KMS-11 (cell line): ENCODE measurements at regions not wholly inside any gene's neighbourhood (a gene's known extent, or its start where the extent isn't known, plus 50 kb on each side); places are given as distances from the start of the nearest gene placed in this dataset.

Experiments used
- H2AFZ ChIP-seq: fragments of 200-600 bp; sonication (generic); 2 replicates; pipeline ENCODE4 v1.6.1; 2016; ENCODE audit warnings: antibody characterized with exemption, mixed run types, low read depth
- H3K27ac ChIP-seq: fragments of 200-600 bp; sonication (generic); 2 replicates; pipeline ENCODE4 v1.6.1; 2016; ENCODE audit warnings: mild to moderate bottlenecking, mixed run types
- H3K27me3 ChIP-seq: fragments of 200-600 bp; sonication (generic); 2 replicates; pipeline ENCODE4 v1.6.1; 2017; ENCODE audit warnings: mild to moderate bottlenecking, low read depth, mixed run types, moderate library complexity; ENCODE audit not compliant: insufficient read depth
- H3K36me3 ChIP-seq: fragments of 200-600 bp; sonication (generic); 2 replicates; pipeline ENCODE4 v1.6.1; 2017; ENCODE audit warnings: mild to moderate bottlenecking, mixed run types; ENCODE audit not compliant: insufficient read depth
- H3K4me1 ChIP-seq: fragments of 200-600 bp; sonication (generic); 2 replicates; pipeline ENCODE4 v1.6.1; 2016; ENCODE audit warnings: mild to moderate bottlenecking, low read depth, mixed run types; ENCODE audit not compliant: poor library complexity, severe bottlenecking
- H3K4me2 ChIP-seq: fragments of 200-600 bp; sonication (generic); 2 replicates; pipeline ENCODE4 v1.7.0; 2016; ENCODE audit warnings: mild to moderate bottlenecking, mixed run types
- H3K4me3 ChIP-seq: fragments of 200-600 bp; sonication (generic); IDR thresholded peaks from 2 replicates; pipeline ENCODE4 v1.6.1; 2017; ENCODE audit warnings: low read depth, low read length, mixed read lengths; ENCODE audit not compliant: insufficient read depth
- H3K79me2 ChIP-seq: fragments of 200-600 bp; sonication (generic); 2 replicates; pipeline ENCODE4 v1.6.1; 2016; ENCODE audit warnings: low read depth, mixed run types; ENCODE audit not compliant: insufficient read depth
- H3K9ac ChIP-seq: fragments of 200-600 bp; sonication (generic); 2 replicates; pipeline ENCODE4 v1.6.1; 2016; ENCODE audit warnings: mild to moderate bottlenecking, mixed run types
- H4K20me1 ChIP-seq: fragments of 200-600 bp; sonication (generic); 2 replicates; pipeline ENCODE4 v1.6.1; 2016; ENCODE audit warnings: mild to moderate bottlenecking, mixed run types; ENCODE audit not compliant: insufficient read depth
- TF ChIP-seq, protein P1 (sequence below): fragments of 200-600 bp; sonication (generic); conservative IDR thresholded peaks from 2 replicates; pipeline ENCODE4 v1.6.1; 2017; ENCODE audit warnings: low read depth, mild to moderate bottlenecking, antibody characterized with exemption, low read length, moderate library complexity, mixed read lengths

DNA sequence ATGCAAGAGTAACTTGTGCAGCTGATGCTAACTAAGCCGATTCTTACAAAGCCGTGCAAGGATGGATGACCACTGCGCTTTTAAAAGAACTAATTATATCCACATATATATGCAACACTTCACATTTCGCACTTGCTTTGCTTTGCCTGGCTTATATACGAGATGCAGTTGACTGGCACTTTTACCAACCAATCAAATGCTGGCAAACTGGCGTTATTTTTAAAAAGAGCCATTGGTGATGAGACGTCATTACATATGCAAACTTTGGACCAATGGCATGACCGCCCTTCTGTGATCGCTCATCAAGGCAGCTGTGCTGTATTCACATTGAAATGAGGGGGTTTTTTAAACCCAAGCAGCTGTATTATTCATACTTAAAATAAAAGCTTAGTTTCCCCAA, 1147.7 kb upstream of the WWC1 start:
- Histone ChIP-seq H3K79me2 (no peaks in the 10 kb centered on the region), H3K27ac (no peak overlapping the region), H3K36me3 (no peaks in the 10 kb centered on the region), H3K27me3 (no peaks in the 10 kb centered on the region), H3K4me3 (no peak overlapping the region), H4K20me1 (no peaks in the 10 kb centered on the region), H3K4me1 (no peaks in the 10 kb centered on the region), H3K9ac (no peak overlapping the region), H3K4me2 (no peak overlapping the region), H2AFZ (no peak overlapping the region)
- TF ChIP-seq, protein P1, sequence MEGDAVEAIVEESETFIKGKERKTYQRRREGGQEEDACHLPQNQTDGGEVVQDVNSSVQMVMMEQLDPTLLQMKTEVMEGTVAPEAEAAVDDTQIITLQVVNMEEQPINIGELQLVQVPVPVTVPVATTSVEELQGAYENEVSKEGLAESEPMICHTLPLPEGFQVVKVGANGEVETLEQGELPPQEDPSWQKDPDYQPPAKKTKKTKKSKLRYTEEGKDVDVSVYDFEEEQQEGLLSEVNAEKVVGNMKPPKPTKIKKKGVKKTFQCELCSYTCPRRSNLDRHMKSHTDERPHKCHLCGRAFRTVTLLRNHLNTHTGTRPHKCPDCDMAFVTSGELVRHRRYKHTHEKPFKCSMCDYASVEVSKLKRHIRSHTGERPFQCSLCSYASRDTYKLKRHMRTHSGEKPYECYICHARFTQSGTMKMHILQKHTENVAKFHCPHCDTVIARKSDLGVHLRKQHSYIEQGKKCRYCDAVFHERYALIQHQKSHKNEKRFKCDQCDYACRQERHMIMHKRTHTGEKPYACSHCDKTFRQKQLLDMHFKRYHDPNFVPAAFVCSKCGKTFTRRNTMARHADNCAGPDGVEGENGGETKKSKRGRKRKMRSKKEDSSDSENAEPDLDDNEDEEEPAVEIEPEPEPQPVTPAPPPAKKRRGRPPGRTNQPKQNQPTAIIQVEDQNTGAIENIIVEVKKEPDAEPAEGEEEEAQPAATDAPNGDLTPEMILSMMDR = no peak

DNA sequence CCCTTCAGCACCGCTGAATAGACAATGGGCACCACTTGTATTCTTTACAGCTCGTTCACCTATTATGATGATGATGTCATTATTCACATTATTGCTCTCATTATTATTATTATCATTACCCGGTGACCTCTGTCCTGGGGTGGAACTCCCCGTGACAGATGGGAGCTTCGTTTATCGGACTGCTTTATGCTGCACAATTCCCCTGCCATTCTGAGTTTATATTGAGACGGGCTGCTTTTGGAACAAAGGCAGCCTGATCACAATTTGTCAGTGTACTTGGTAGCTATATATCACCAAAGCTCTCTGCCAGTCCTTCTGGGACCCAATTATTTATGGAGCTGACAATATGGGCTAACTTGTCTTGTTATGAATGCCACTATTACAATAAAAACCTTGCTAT, 1145.6 kb upstream of the WWC1 start:
- H3K27ac ChIP-seq = no peak overlapping the region
- TF ChIP-seq, protein P1 = no peak
- no peak overlapping the region for H3K9ac ChIP-seq
- no peaks in the 10 kb centered on the region for H3K27me3 ChIP-seq
- no peak overlapping the region for H3K4me2 ChIP-seq
- H3K36me3 ChIP-seq = no peaks in the 10 kb centered on the region
- no peaks in the 10 kb centered on the region for H3K79me2 ChIP-seq
- H2AFZ ChIP-seq = no peak overlapping the region
- no peak overlapping the region for H3K4me3 ChIP-seq
- no peaks in the 10 kb centered on the region for H3K4me1 ChIP-seq
- H4K20me1 ChIP-seq = no peaks in the 10 kb centered on the region

DNA sequence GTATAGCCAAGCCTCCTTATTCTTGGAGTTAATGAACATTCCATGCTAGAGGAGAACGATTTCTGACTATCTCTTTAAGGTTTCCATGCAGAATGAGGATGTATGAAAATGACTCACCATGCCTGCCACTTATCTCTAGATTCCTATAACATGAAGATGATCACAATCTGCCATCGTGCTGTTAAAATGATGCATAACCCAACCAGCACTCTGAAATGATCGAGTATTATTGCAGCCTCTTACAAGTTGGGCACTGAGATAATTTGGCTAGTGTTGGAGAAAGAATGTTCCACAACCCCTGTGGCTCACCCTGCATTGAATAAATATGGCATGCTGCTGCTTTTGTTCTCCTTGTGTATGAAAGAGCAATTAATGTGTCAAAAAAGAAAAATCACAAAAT, 1143.6 kb upstream of the WWC1 start:
- no peaks in the 10 kb centered on the region for H4K20me1 ChIP-seq
- no peaks in the 10 kb centered on the region for H3K4me1 ChIP-seq
- no peak overlapping the region for H3K9ac ChIP-seq
- H3K27me3 ChIP-seq = no peaks in the 10 kb centered on the region
- H2AFZ ChIP-seq = no peak overlapping the region
- no peak overlapping the region for H3K4me2 ChIP-seq
- H3K27ac ChIP-seq = no peak overlapping the region
- no peaks in the 10 kb centered on the region for H3K79me2 ChIP-seq
- TF ChIP-seq, protein P1 = no peak
- no peaks in the 10 kb centered on the region for H3K36me3 ChIP-seq
- no peak overlapping the region for H3K4me3 ChIP-seq

DNA sequence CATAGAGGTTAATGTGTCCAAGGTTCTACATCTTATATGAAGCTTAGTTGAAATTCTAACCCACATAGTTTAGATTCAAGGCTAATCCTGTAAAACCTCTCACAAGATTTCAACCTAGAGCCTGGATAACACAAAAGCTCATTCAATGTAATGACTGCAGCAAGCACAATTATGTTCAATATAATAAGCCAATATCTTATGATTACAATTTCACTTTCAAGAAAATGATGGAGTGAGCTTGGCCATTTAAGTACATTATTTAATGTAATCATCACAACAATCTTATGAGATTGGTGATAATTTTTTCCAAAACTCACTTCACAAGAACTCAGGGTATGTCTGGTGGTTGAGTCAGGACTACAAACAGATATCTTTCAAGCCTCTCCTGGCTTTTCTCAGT, 1140.8 kb upstream of the WWC1 start:
- Histone ChIP-seq H3K9ac (no peak overlapping the region), H2AFZ (no peak overlapping the region), H3K27ac (no peak overlapping the region), H3K36me3 (no peaks in the 10 kb centered on the region), H3K4me3 (no peak overlapping the region), H3K79me2 (no peaks in the 10 kb centered on the region), H3K4me2 (no peak overlapping the region), H3K4me1 (no peaks in the 10 kb centered on the region), H3K27me3 (no peaks in the 10 kb centered on the region), H4K20me1 (no peaks in the 10 kb centered on the region)
- TF ChIP-seq, protein P1 = no peak

DNA sequence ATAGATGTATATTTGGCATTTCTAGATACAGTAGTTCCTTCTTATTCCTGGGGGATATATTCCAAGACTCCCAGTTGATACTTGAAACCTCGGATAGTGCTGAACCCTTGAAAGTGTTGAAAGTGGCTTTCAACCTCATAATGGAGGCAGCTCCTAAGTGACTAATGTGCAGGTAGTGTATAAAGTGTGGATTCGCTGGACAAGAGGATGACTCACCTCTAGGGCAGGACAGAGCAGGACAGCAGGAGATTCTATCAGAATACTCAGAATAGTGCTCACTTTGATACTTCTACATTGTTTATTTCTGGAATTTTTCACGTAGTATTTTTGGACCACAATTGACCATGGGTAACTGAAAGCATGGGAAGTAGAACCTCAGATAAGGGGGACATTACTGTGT, 1138.9 kb upstream of the WWC1 start:
- no peaks in the 10 kb centered on the region for H3K36me3 ChIP-seq
- H3K9ac ChIP-seq = no peak overlapping the region
- H2AFZ ChIP-seq = no peak overlapping the region
- no peak overlapping the region for H3K27ac ChIP-seq
- no peaks in the 10 kb centered on the region for H3K4me1 ChIP-seq
- no peaks in the 10 kb centered on the region for H3K27me3 ChIP-seq
- no peak overlapping the region for H3K4me2 ChIP-seq
- no peaks in the 10 kb centered on the region for H3K79me2 ChIP-seq
- TF ChIP-seq, protein P1 = no peak
- H4K20me1 ChIP-seq = no peaks in the 10 kb centered on the region
- no peak overlapping the region for H3K4me3 ChIP-seq
